K562 (cell line): ENCODE measurements at regions not wholly inside any gene's neighbourhood (a gene's known extent, or its start where the extent isn't known, plus 50 kb on each side); places are given as distances from the start of the nearest gene placed in this dataset.

Experiments
- ATF7 ChIP-seq: fragments of 450-650 bp; IDR thresholded peaks from 2 replicates; pipeline ENCODE4 v1.7.1; 2014; ENCODE audit warnings: mild to moderate bottlenecking, moderate library complexity
- BHLHE40 ChIP-seq: IDR thresholded peaks from 2 replicates; pipeline ENCODE4 v1.6.1; 2011; ENCODE audit warnings: low read length, improper control_type of control experiment
- DNMT1 ChIP-seq: fragments of 450-650 bp; IDR thresholded peaks from 2 replicates; pipeline ENCODE4 v1.6.1; 2016; ENCODE audit warnings: antibody characterized with exemption, mild to moderate bottlenecking
- GABPB2 ChIP-seq: fragments of 250-450 bp; sonication (Bioruptor Pico); conservative IDR thresholded peaks from 2 replicates; pipeline ENCODE4 v1.5.1; 2021; ENCODE audit warnings: mild to moderate bottlenecking
- L3MBTL2 ChIP-seq: fragments of 450-650 bp; IDR thresholded peaks from 2 replicates; pipeline ENCODE4 v1.6.1; 2016; ENCODE audit warnings: mild to moderate bottlenecking, moderate library complexity
- MAFG ChIP-seq: fragments of 450-650 bp; conservative IDR thresholded peaks from 2 replicates; pipeline ENCODE4 v1.6.1; 2016; ENCODE audit warnings: missing genetic modification characterization, missing compliant biosample characterization
- MBD2 ChIP-seq: sonication (generic); IDR thresholded peaks from 2 replicates; pipeline ENCODE4 v1.6.1; 2016; ENCODE audit warnings: low read depth, borderline replicate concordance
- MTA2 ChIP-seq: fragments of 450-650 bp; IDR thresholded peaks from 2 replicates; pipeline ENCODE4 v1.6.1; 2016; ENCODE audit warnings: low read depth
- RAD51 ChIP-seq: fragments of 450-650 bp; IDR thresholded peaks from 2 replicates; pipeline ENCODE4 v1.7.1; 2016; ENCODE audit warnings: low read depth, mild to moderate bottlenecking, borderline replicate concordance
- SMAD3 ChIP-seq: fragments of 450-650 bp; formaldehyde crosslinking; conservative IDR thresholded peaks from 2 replicates; pipeline ENCODE4 v1.4.0; 2020; ENCODE audit warnings: mild to moderate bottlenecking
- SRSF9 ChIP-seq: fragments of 200-400 bp; formaldehyde crosslinking; IDR thresholded peaks from 2 replicates; pipeline ENCODE4 v1.6.1; 2017; ENCODE audit warnings: low read depth, low read length, borderline replicate concordance
- TF ChIP-seq, protein P1 (sequence below): sonication (generic); formaldehyde crosslinking; IDR thresholded peaks from 2 replicates; pipeline ENCODE4 v1.9.0; 2022; ENCODE audit warnings: mild to moderate bottlenecking, missing genetic modification reagents
- TF ChIP-seq, protein P2 (sequence below): sonication (generic); formaldehyde crosslinking; IDR thresholded peaks from 2 replicates; pipeline ENCODE4 v1.8.1; 2023; ENCODE audit warnings: mild to moderate bottlenecking, missing genetic modification reagents

- 0 out of 2 replicates have a peak, but pooled peaks have one; percentile 15 for TF ChIP-seq MAFG (tag)
- no peak for TF ChIP-seq MTA2
- TF ChIP-seq L3MBTL2, result no peak
- TF ChIP-seq SMAD3, result no peak
- no peak for TF ChIP-seq ATF7
- TF ChIP-seq, protein P1, sequence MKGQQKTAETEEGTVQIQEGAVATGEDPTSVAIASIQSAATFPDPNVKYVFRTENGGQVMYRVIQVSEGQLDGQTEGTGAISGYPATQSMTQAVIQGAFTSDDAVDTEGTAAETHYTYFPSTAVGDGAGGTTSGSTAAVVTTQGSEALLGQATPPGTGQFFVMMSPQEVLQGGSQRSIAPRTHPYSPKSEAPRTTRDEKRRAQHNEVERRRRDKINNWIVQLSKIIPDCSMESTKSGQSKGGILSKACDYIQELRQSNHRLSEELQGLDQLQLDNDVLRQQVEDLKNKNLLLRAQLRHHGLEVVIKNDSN, result peak; percentile 97
- no peak for TF ChIP-seq GABPB2 (CRISPR knock-in tag)
- TF ChIP-seq, protein P2, sequence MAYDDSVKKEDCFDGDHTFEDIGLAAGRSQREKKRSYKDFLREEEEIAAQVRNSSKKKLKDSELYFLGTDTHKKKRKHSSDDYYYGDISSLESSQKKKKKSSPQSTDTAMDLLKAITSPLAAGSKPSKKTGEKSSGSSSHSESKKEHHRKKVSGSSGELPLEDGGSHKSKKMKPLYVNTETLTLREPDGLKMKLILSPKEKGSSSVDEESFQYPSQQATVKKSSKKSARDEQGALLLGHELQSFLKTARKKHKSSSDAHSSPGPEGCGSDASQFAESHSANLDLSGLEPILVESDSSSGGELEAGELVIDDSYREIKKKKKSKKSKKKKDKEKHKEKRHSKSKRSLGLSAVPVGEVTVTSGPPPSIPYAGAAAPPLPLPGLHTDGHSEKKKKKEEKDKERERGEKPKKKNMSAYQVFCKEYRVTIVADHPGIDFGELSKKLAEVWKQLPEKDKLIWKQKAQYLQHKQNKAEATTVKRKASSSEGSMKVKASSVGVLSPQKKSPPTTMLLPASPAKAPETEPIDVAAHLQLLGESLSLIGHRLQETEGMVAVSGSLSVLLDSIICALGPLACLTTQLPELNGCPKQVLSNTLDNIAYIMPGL (CRISPR knock-in tag), result no peak
- TF ChIP-seq MBD2, result peak; percentile 70; the same call in 1 of the 2 replicates
- TF ChIP-seq RAD51, result peak; percentile 95
- no peak for TF ChIP-seq DNMT1
- no peak for TF ChIP-seq SRSF9
- 0 out of 2 replicates have a peak, but pooled peaks have one; percentile 33 for TF ChIP-seq BHLHE40
These were observed 341.7 kb downstream of the C16orf95 start (continued) for GRCh38 chr16:86975445-86975844.
